ENCODE measurements at regions not wholly inside any gene's neighbourhood (a gene's known extent, or its start where the extent isn't known, plus 50 kb on each side); places are given as distances from the start of the nearest gene placed in this dataset.

GRCh38 chr3:31244929-31245817 lies 287.6 kb upstream of the STT3B start:
- Histone ChIP-seq H3K9me3 (no peaks in the 10 kb centered on the region), H3K27me3 (no peaks in the 10 kb centered on the region), H3K27ac (no peak overlapping the region), H3K4me1 (no peaks in the 10 kb centered on the region), H3K4me3 (no peak overlapping the region), H3K36me3 (no peaks in the 10 kb centered on the region)
- WGBS, 2 donors (ENCODE audit: low coverage in 1 of 2), result 75 to 90% methylated on average over 6 of the region's 6 CpGs
- TF ChIP-seq EP300 (IDR thresholded peaks at IDR 0.05), result no peak
- TF ChIP-seq CTCF (IDR thresholded peaks at IDR 0.05), result no peak
- no peak for TF ChIP-seq POLR2A (IDR thresholded peaks at IDR 0.05)
- TF ChIP-seq POLR2AphosphoS5 (IDR thresholded peaks at IDR 0.05), result no peak
- no peak for ATAC-seq

GRCh38 chr3:31246293-31247062 lies 286.2 kb upstream of the STT3B start:
- Histone ChIP-seq H3K36me3 (no peaks in the 10 kb centered on the region), H3K4me3 (no peak overlapping the region), H3K27me3 (no peaks in the 10 kb centered on the region), H3K27ac (no peak overlapping the region), H3K9me3 (no peaks in the 10 kb centered on the region), H3K4me1 (no peaks in the 10 kb centered on the region)
- WGBS, 2 donors (ENCODE audit: low coverage in 1 of 2), result 50 to 63% methylated on average over 1 to 2 of the region's 2 CpGs
- TF ChIP-seq EP300 (IDR thresholded peaks at IDR 0.05) (no peak), POLR2AphosphoS5 (IDR thresholded peaks at IDR 0.05) (no peak), POLR2A (IDR thresholded peaks at IDR 0.05) (no peak), CTCF (IDR thresholded peaks at IDR 0.05) (no peak)
- ATAC-seq, result no peak

- TF ChIP-seq POLR2AphosphoS5 (IDR thresholded peaks at IDR 0.05) (no peak), CTCF (IDR thresholded peaks at IDR 0.05) (no peak), EP300 (IDR thresholded peaks at IDR 0.05) (no peak), POLR2A (IDR thresholded peaks at IDR 0.05) (no peak)
- no peaks in the 10 kb centered on the region for H3K36me3 ChIP-seq
- 92 to 95% methylated on average over 2 of the region's 2 CpGs for WGBS, 2 donors (ENCODE audit: low coverage in 1 of 2)
- H3K27me3 ChIP-seq, result no peaks in the 10 kb centered on the region
- no peak overlapping the region for H3K4me3 ChIP-seq
- no peak overlapping the region for H3K27ac ChIP-seq
- H3K4me1 ChIP-seq, result no peaks in the 10 kb centered on the region
- no peaks in the 10 kb centered on the region for H3K9me3 ChIP-seq
- no peak for ATAC-seq
These were observed 285.7 kb upstream of the STT3B start for GRCh38 chr3:31247063-31247447.

GRCh38 chr3:31247850-31248562 lies 284.7 kb upstream of the STT3B start:
- Histone ChIP-seq H3K4me1 (no peaks in the 10 kb centered on the region), H3K27me3 (no peaks in the 10 kb centered on the region), H3K36me3 (no peaks in the 10 kb centered on the region), H3K27ac (no peak overlapping the region), H3K4me3 (no peak overlapping the region), H3K9me3 (no peaks in the 10 kb centered on the region)
- no peak for TF ChIP-seq EP300 (IDR thresholded peaks at IDR 0.05)
- TF ChIP-seq POLR2AphosphoS5 (IDR thresholded peaks at IDR 0.05), result no peak
- no peak for TF ChIP-seq CTCF (IDR thresholded peaks at IDR 0.05)
- no peak for TF ChIP-seq POLR2A (IDR thresholded peaks at IDR 0.05)
- WGBS, 2 donors (ENCODE audit: low coverage in 1 of 2), result 70 to 89% methylated on average over 3 to 5 of the region's 5 CpGs
- ATAC-seq, result no peak
